HCT116 (cell line): ENCODE measurements at regions not wholly inside any gene's neighbourhood (a gene's known extent, or its start where the extent isn't known, plus 50 kb on each side); places are given as distances from the start of the nearest gene placed in this dataset.

Experiments
- ATAC-seq: fragments of 200-7000 bp; cut with Tn5 transposase; 2 replicates; pipeline ENCODE4 v1.9.1; 2020; ENCODE audit warnings: mild to moderate bottlenecking, moderate library complexity
- BruUV-seq: library from RNA; stranded (reverse); fragments of 400-500 nt; replicated peaks from 2 replicates; lab custom pipeline; 2021; lab: Mats Ljungman, UMichigan
- CTCF ChIA-PET: fragments of 300-600 bp; sonication (Branson Sonifier 250); formaldehyde crosslinking; loops from one replicate; lab custom pipeline; 2021; ENCODE audit warnings: antibody characterized with exemption; lab: Charles Lee
- POLR2A ChIA-PET: fragments of 300-600, 350-600 bp; sonication (Branson Sonifier 250); formaldehyde crosslinking; loops from one replicate; lab custom pipeline; 2021; ENCODE audit warnings: antibody characterized with exemption; lab: Charles Lee
- RAD21 ChIA-PET, 2 experiments: fragments of 300-600 bp; sonication (Branson Sonifier 250); formaldehyde crosslinking; loops; one replicate each; lab custom pipeline; 2023; ENCODE audit warnings: low total read pairs in 2 of 2; ENCODE audit not compliant: uncharacterized antibody in 2 of 2, unreplicated experiment in 2 of 2, low non-redundant PET in 1 of 2; lab: Charles Lee
- DNase-seq: peaks from one replicate; pipeline ENCODE4 v3.0.0-alpha.2; 2010; ENCODE audit warnings: low read depth, low spot score
- H2AFZ ChIP-seq: fragments of 200-600 bp; shearing (Covaris generic), sonication (generic); 2 replicates; pipeline ENCODE4 v1.6.1; 2017; ENCODE audit warnings: low read depth, mixed run types, mixed read lengths, antibody characterized with exemption, low read length; ENCODE audit not compliant: poor library complexity, severe bottlenecking
- H3K27ac ChIP-seq: 2 replicates; pipeline ENCODE4 v1.5.1; 2012; ENCODE audit warnings: low read depth, low read length
- H3K27me3 ChIP-seq: fragments of 200-600 bp; sonication (generic); 2 replicates; pipeline ENCODE4 v1.6.1; 2016; ENCODE audit warnings: mixed run types, low read length, mixed read lengths; ENCODE audit not compliant: insufficient read depth
- H3K36me3 ChIP-seq, 2 experiments: fragments of 200-500 bp in 1 of 2; fragments of 200-600 bp in 1 of 2; sonication (Bioruptor generic) in 1 of 2; sonication (generic) in 1 of 2; 2 replicates each; pipeline versions ENCODE4 v1.5.1 to v1.6.1; 2014 to 2016; ENCODE audit warnings: low read length in 2 of 2, inconsistent platforms in 1 of 2, mixed read lengths in 1 of 2, mixed run types in 1 of 2; ENCODE audit not compliant: insufficient read depth in 2 of 2, control insufficient read depth in 1 of 2
- H3K4me1 ChIP-seq, 2 experiments: fragments of 200-600 bp in 1 of 2; sonication (generic) in 1 of 2; 2 replicates each; pipeline versions ENCODE4 v1.5.1 to v1.6.1; 2012 to 2017; ENCODE audit warnings: low read length in 2 of 2, inconsistent platforms in 1 of 2, mild to moderate bottlenecking in 1 of 2, mixed read lengths in 1 of 2, mixed run types in 1 of 2, moderate library complexity in 1 of 2; ENCODE audit not compliant: insufficient read depth in 2 of 2, control insufficient read depth in 1 of 2
- H3K4me2 ChIP-seq: fragments of 200-600 bp; sonication (generic); 2 replicates; pipeline ENCODE4 v1.6.1; 2017; ENCODE audit warnings: mixed run types, low read length, mixed read lengths
- H3K4me3 ChIP-seq, 2 experiments: fragments of 200-600 bp in 1 of 2; sonication (generic) in 1 of 2; replicated peaks in 1 of 2; 2 replicates each; pipeline ENCODE4 v1.5.1; 2011 to 2016; ENCODE audit warnings: low read length in 2 of 2, control low read depth in 1 of 2, low read depth in 1 of 2, mild to moderate bottlenecking in 1 of 2, mixed read lengths in 1 of 2, mixed run types in 1 of 2
- H3K79me2 ChIP-seq: fragments of 200-600 bp; sonication (generic); 2 replicates; pipeline ENCODE4 v1.6.1; 2017; ENCODE audit warnings: mild to moderate bottlenecking, mixed run types, low read length, moderate library complexity, mixed read lengths; ENCODE audit not compliant: insufficient read depth
- H3K9ac ChIP-seq: fragments of 200-600 bp; sonication (generic); 2 replicates; pipeline ENCODE4 v1.6.1; 2016; ENCODE audit warnings: low read length, mixed read lengths
- H3K9me2 ChIP-seq: fragments of 200-600 bp; sonication (generic), shearing (Covaris generic); 2 replicates; pipeline ENCODE4 v1.6.1; 2017; ENCODE audit warnings: mixed run types, mild to moderate bottlenecking, moderate library complexity; ENCODE audit not compliant: insufficient read depth
- H3K9me3 ChIP-seq, 2 experiments: fragments of 200-500 bp in 1 of 2; fragments of 200-600 bp in 1 of 2; sonication (Bioruptor generic) in 1 of 2; sonication (generic) in 1 of 2; 2 replicates each; pipeline ENCODE4 v1.6.1; 2014 to 2017; ENCODE audit warnings: low read length in 2 of 2, mixed read lengths in 2 of 2, inconsistent platforms in 1 of 2, low read depth in 1 of 2, mild to moderate bottlenecking in 1 of 2, mixed run types in 1 of 2, moderate library complexity in 1 of 2; ENCODE audit not compliant: control insufficient read depth in 1 of 2, insufficient read depth in 1 of 2
- H4K20me1 ChIP-seq: fragments of 200-600 bp; sonication (generic), shearing (Covaris generic); 2 replicates; pipeline ENCODE4 v1.6.1; 2017; ENCODE audit warnings: mixed run types, mild to moderate bottlenecking, moderate library complexity; ENCODE audit not compliant: insufficient read depth
- ATF3 ChIP-seq: IDR thresholded peaks from 2 replicates; pipeline ENCODE4 v1.6.1; 2012
- CEBPB ChIP-seq: IDR thresholded peaks from 2 replicates; pipeline ENCODE4 v1.6.1; 2012; ENCODE audit warnings: low read depth
- EGR1 ChIP-seq: IDR thresholded peaks from 2 replicates; pipeline ENCODE4 v1.6.1; 2012; ENCODE audit warnings: low read depth
- ELF1 ChIP-seq: IDR thresholded peaks from 2 replicates; pipeline ENCODE4 v1.6.1; 2012; ENCODE audit warnings: low read depth, borderline replicate concordance
- EZH2 ChIP-seq: fragments of 200-600 bp; sonication (generic); IDR thresholded peaks from 2 replicates; pipeline ENCODE4 v1.6.1; 2017; ENCODE audit warnings: antibody characterized with exemption, mixed run types
- MAX ChIP-seq: IDR thresholded peaks from 2 replicates; pipeline ENCODE4 v1.6.1; 2012
- POLR2A ChIP-seq: IDR thresholded peaks from 2 replicates; pipeline ENCODE4 v1.7.0; 2011; ENCODE audit warnings: borderline replicate concordance; ENCODE audit not compliant: insufficient read depth, insufficient read length; ENCODE audit errors: extremely low read depth
- RAD21 ChIP-seq: IDR thresholded peaks from 2 replicates; pipeline ENCODE4 v1.6.1; 2012; ENCODE audit warnings: low read depth, mild to moderate bottlenecking
- REST ChIP-seq: IDR thresholded peaks from 2 replicates; pipeline ENCODE4 v1.6.1; 2012; ENCODE audit warnings: low read depth
- SIN3A ChIP-seq: IDR thresholded peaks from 2 replicates; pipeline ENCODE4 v1.6.1; 2012; ENCODE audit warnings: low read depth
- SP1 ChIP-seq: IDR thresholded peaks from 2 replicates; pipeline ENCODE4 v1.6.1; 2012; ENCODE audit warnings: low read depth
- SRF ChIP-seq: IDR thresholded peaks from 2 replicates; pipeline ENCODE4 v1.6.1; 2012; ENCODE audit warnings: low read depth
- TCF7L2 ChIP-seq: IDR thresholded peaks from 2 replicates; pipeline ENCODE4 v1.7.0; 2011; ENCODE audit warnings: borderline replicate concordance, inconsistent platforms; ENCODE audit not compliant: insufficient read depth, insufficient read length; ENCODE audit errors: extremely low read depth
- YY1 ChIP-seq: IDR thresholded peaks from 2 replicates; pipeline ENCODE4 v1.6.1; 2011; ENCODE audit warnings: low read length, low read depth, moderate library complexity, mild to moderate bottlenecking; ENCODE audit not compliant: insufficient replicate concordance; ENCODE audit errors: extremely low read depth
- ZBTB33 ChIP-seq: IDR thresholded peaks from 2 replicates; pipeline ENCODE4 v1.6.1; 2011; ENCODE audit warnings: mild to moderate bottlenecking, low read length, moderate library complexity; ENCODE audit not compliant: insufficient replicate concordance; ENCODE audit errors: extremely low read depth
- ZFX ChIP-seq: fragments of 450-650 bp; IDR thresholded peaks from 2 replicates; pipeline ENCODE4 v1.6.1; 2017
- ZNF274 ChIP-seq: fragments of 200-500 bp; sonication (Bioruptor generic); IDR thresholded peaks from 2 replicates; pipeline ENCODE4 v1.6.1; 2014; ENCODE audit warnings: mild to moderate bottlenecking, low read depth, low read length, inconsistent platforms
- intact Hi-C: fragments of 100-400 bp; cut with micrococcal nuclease; formaldehyde crosslinking; loops from 2 replicates; pipeline ENCODE4 v1.10.0; 2022

GRCh38 chr9:106783121-106783520 is 79.8 kb upstream of the ZNF462 start:
- ATAC-seq (no peak), DNase-seq (no peak)
- Histone ChIP-seq H3K9me3 (no peaks in the 10 kb centered on the region), H3K4me1 (no peaks in the 10 kb centered on the region), H3K27ac (no peak overlapping the region), H3K27me3 (no peaks in the 10 kb centered on the region), H2AFZ (no peak overlapping the region), H3K9ac (no peak overlapping the region), H3K4me3 (no peak overlapping the region), H3K9me2 (no peaks in the 10 kb centered on the region), H4K20me1 (no peaks in the 10 kb centered on the region), H3K79me2 (no peaks in the 10 kb centered on the region), H3K4me2 (no peak overlapping the region), H3K36me3 (no peaks in the 10 kb centered on the region)
- no peak for TF ChIP-seq TCF7L2
- TF ChIP-seq ZNF274: no peak
- ChIA-PET POLR2A (no interaction called here), RAD21 (no interaction called here), CTCF (no interaction called here)
- no TSS peak for BruUV-seq
- intact Hi-C loops: no loop called here

GRCh38 chr9:106784076-106784475 is 78.9 kb upstream of the ZNF462 start:
- RAD21 ChIA-PET: no interaction called here
- H3K27ac ChIP-seq: no peak overlapping the region
- TF ChIP-seq ZFX: no peak
- TF ChIP-seq RAD21: no peak
- TF ChIP-seq EGR1: no peak
- TF ChIP-seq SIN3A: no peak
- no peak for TF ChIP-seq POLR2A
- TF ChIP-seq YY1: no peak
- no peak for TF ChIP-seq EZH2
- no peak for TF ChIP-seq CEBPB
- TF ChIP-seq SP1: no peak
- no peak for TF ChIP-seq REST
- no peak for TF ChIP-seq ELF1
- no peak for TF ChIP-seq MAX
- no peak for TF ChIP-seq ZBTB33
- no peak for TF ChIP-seq ZNF274
- no peak for TF ChIP-seq SRF
- TF ChIP-seq ATF3: no peak
- no peak for TF ChIP-seq TCF7L2

More at GRCh38 chr9:106784076-106784475, 78.9 kb upstream of the ZNF462 start:
- Histone ChIP-seq H4K20me1 (no peaks in the 10 kb centered on the region), H3K79me2 (no peaks in the 10 kb centered on the region), H3K4me3 (no peak overlapping the region), H2AFZ (no peak overlapping the region), H3K27me3 (no peaks in the 10 kb centered on the region), H3K36me3 (no peaks in the 10 kb centered on the region), H3K4me1 (no peaks in the 10 kb centered on the region), H3K9me2 (no peaks in the 10 kb centered on the region), H3K4me2 (no peak overlapping the region), H3K9ac (no peak overlapping the region), H3K9me3 (no peaks in the 10 kb centered on the region)
- CTCF ChIA-PET: no interaction called here
- ATAC-seq: no peak
- BruUV-seq: no TSS peak
- POLR2A ChIA-PET: no interaction called here
- intact Hi-C loops: no loop called here
- no peak for DNase-seq
